ENCODE measurements at regions not wholly inside any gene's neighbourhood (a gene's known extent, or its start where the extent isn't known, plus 50 kb on each side); places are given as distances from the start of the nearest gene placed in this dataset.

GRCh38 chr4:62676962-62677361 lies 1476.8 kb downstream of the ADGRL3 start:
- H3K4me2 ChIP-seq (ENCODE audit: low read depth, low read length): no peak overlapping the region
- intact Hi-C loops (cut with micrococcal nuclease; ENCODE audit: unreplicated experiment): no loop called here

GRCh38 chr4:62670514-62670913 lies 1470.4 kb downstream of the ADGRL3 start:
- H3K4me3 ChIP-seq (replicated peaks in 1 of 3; ENCODE audit: insufficient read depth in 1 of 3, low read depth in 2 of 3, low read length in 3 of 3): no peak overlapping the region
- POLR2A ChIA-PET: no interaction called here
- no TSS peak for BruUV-seq (replicated peaks)
- ATAC-seq (no peak), DNase-seq (ENCODE audit: low spot score) (no peak), FAIRE-seq (no peak)
- no peaks in the 10 kb centered on the region for H3K36me3 ChIP-seq (replicated peaks in 1 of 2; ENCODE audit: control insufficient read depth in 1 of 2, insufficient read depth in 2 of 2, low read length in 2 of 2)
- TF ChIP-seq KLF6 (CRISPR knock-in tag; IDR thresholded peaks at IDR 0.05): no peak
- TF ChIP-seq, protein P1, sequence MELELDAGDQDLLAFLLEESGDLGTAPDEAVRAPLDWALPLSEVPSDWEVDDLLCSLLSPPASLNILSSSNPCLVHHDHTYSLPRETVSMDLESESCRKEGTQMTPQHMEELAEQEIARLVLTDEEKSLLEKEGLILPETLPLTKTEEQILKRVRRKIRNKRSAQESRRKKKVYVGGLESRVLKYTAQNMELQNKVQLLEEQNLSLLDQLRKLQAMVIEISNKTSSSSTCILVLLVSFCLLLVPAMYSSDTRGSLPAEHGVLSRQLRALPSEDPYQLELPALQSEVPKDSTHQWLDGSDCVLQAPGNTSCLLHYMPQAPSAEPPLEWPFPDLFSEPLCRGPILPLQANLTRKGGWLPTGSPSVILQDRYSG (CRISPR knock-in tag; IDR thresholded peaks at IDR 0.05): no peak
- TF ChIP-seq NCOA2 (CRISPR knock-in tag; IDR thresholded peaks at IDR 0.05): no peak
- TF ChIP-seq CREM (IDR thresholded peaks at IDR 0.05): no peak
- TF ChIP-seq CREM (CRISPR knock-in tag; IDR thresholded peaks at IDR 0.05): no peak
- no peaks in the 10 kb centered on the region for H3K27me3 ChIP-seq (ENCODE audit: control insufficient read depth in 1 of 2, insufficient read depth in 2 of 2, low read length in 2 of 2)
- no peaks in the 10 kb centered on the region for H4K20me1 ChIP-seq (ENCODE audit: insufficient read depth, low read length)
- no peaks in the 10 kb centered on the region for H3K79me2 ChIP-seq (ENCODE audit: insufficient read depth, low read length)
- H3K9me3 ChIP-seq (ENCODE audit: low read length): no peaks in the 10 kb centered on the region
- CTCF ChIA-PET (ENCODE audit: low intra/inter-chr PET ratio, low total read pairs): no interaction called here
- intact Hi-C loops (cut with micrococcal nuclease; ENCODE audit: unreplicated experiment) (no loop called here), in situ Hi-C loops (cut with HindIII; ENCODE audit: extremely low pct_ligation_motif_present, low pct_unique_long_range_greater_than_20kb) (no loop called here)
- H3K4me2 ChIP-seq (ENCODE audit: low read depth, low read length): no peak overlapping the region
- no peak overlapping the region for H3K27ac ChIP-seq (ENCODE audit: extremely low read length, insufficient read depth, low read length)
- 61% methylated on average over 2 of the region's 2 CpGs for WGBS (ENCODE audit: low lambda C conversion rate)
- no peak overlapping the region for H2AFZ ChIP-seq (ENCODE audit: low read length)
- H3K4me1 ChIP-seq (ENCODE audit: insufficient read depth, low read length): no peaks in the 10 kb centered on the region
- no peak overlapping the region for H3K9ac ChIP-seq (ENCODE audit: insufficient read depth, low read depth, low read length)

More at GRCh38 chr4:62676962-62677361, 1476.8 kb downstream of the ADGRL3 start:
- no peak overlapping the region for H3K27ac ChIP-seq (ENCODE audit: extremely low read length, insufficient read depth, low read length)
- POLR2A ChIA-PET: no interaction called here
- H3K9me3 ChIP-seq (ENCODE audit: low read length): no peaks in the 10 kb centered on the region
- 6% methylated on average over 2 of the region's 2 CpGs for WGBS (ENCODE audit: low lambda C conversion rate)
- TF ChIP-seq, protein P2, sequence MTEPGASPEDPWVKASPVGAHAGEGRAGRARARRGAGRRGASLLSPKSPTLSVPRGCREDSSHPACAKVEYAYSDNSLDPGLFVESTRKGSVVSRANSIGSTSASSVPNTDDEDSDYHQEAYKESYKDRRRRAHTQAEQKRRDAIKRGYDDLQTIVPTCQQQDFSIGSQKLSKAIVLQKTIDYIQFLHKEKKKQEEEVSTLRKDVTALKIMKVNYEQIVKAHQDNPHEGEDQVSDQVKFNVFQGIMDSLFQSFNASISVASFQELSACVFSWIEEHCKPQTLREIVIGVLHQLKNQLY (CRISPR knock-in tag; IDR thresholded peaks at IDR 0.05): no peak
- no peak overlapping the region for H3K9ac ChIP-seq (ENCODE audit: insufficient read depth, low read depth, low read length)
- no peaks in the 10 kb centered on the region; a peak in 1 of 5 replicates for H3K27me3 ChIP-seq (ENCODE audit: control insufficient read depth in 1 of 2, insufficient read depth in 2 of 2, low read length in 2 of 2)
- DNase-seq (ENCODE audit: low spot score) (no peak), ATAC-seq (no peak), FAIRE-seq (no peak)
- no peak overlapping the region for H3K4me3 ChIP-seq (replicated peaks in 1 of 3; ENCODE audit: insufficient read depth in 1 of 3, low read depth in 2 of 3, low read length in 3 of 3)
- H2AFZ ChIP-seq (ENCODE audit: low read length): no peak overlapping the region
- CTCF ChIA-PET (ENCODE audit: low intra/inter-chr PET ratio, low total read pairs): no interaction called here
- BruUV-seq (replicated peaks): no TSS peak
- in situ Hi-C loops (cut with HindIII; ENCODE audit: extremely low pct_ligation_motif_present, low pct_unique_long_range_greater_than_20kb): no loop called here
- H3K4me1 ChIP-seq (ENCODE audit: insufficient read depth, low read length): no peaks in the 10 kb centered on the region
- H3K36me3 ChIP-seq (replicated peaks in 1 of 2; ENCODE audit: control insufficient read depth in 1 of 2, insufficient read depth in 2 of 2, low read length in 2 of 2): no peaks in the 10 kb centered on the region
- no peaks in the 10 kb centered on the region for H4K20me1 ChIP-seq (ENCODE audit: insufficient read depth, low read length)
- H3K79me2 ChIP-seq (ENCODE audit: insufficient read depth, low read length): no peaks in the 10 kb centered on the region

All from HepG2 (cell line).